Activated CD4-positive, alpha-beta memory T cell treated with anti-CD3 and anti-CD28 coated beads, Interleukin-2, amount 10 ng/mL, durations not matched to agents 7 days and 5 days (primary cell): ENCODE measurements at regions not wholly inside any gene's neighbourhood (a gene's known extent, or its start where the extent isn't known, plus 50 kb on each side); places are given as distances from the start of the nearest gene placed in this dataset.

Experiments used
- CTCF ChIA-PET: fragments of 350-600 bp; sonication (Branson Sonifier 250); formaldehyde crosslinking; loops from one replicate; lab custom pipeline; 2021; ENCODE audit warnings: antibody characterized with exemption, inconsistent platforms; lab: Charles Lee
- POLR2A ChIA-PET: fragments of 350-600 bp; sonication (Branson Sonifier 250); formaldehyde crosslinking; loops from one replicate; lab custom pipeline; 2021; ENCODE audit warnings: antibody characterized with exemption; lab: Charles Lee
- DNase-seq: peaks from one replicate; pipeline ENCODE4 v3.0.0-alpha.2; 2020
- H3K27ac Mint-ChIP-seq: one replicate; pipeline ENCODE4 v1.8.0; 2021; ENCODE audit warnings: mild to moderate bottlenecking, mixed read lengths
- H3K27me3 Mint-ChIP-seq: one replicate; pipeline ENCODE4 v1.8.0; 2021; ENCODE audit warnings: mixed read lengths
- H3K36me3 Mint-ChIP-seq: one replicate; pipeline ENCODE4 v1.8.0; 2021; ENCODE audit warnings: low read depth, mixed read lengths
- H3K4me1 Mint-ChIP-seq: one replicate; pipeline ENCODE4 v1.8.0; 2021; ENCODE audit warnings: mixed read lengths
- H3K4me3 Mint-ChIP-seq: one replicate; pipeline ENCODE4 v1.8.0; 2021; ENCODE audit warnings: mild to moderate bottlenecking, mixed read lengths
- H3K9me3 Mint-ChIP-seq: one replicate; pipeline ENCODE4 v1.8.0; 2021; ENCODE audit warnings: mixed read lengths

DNA sequence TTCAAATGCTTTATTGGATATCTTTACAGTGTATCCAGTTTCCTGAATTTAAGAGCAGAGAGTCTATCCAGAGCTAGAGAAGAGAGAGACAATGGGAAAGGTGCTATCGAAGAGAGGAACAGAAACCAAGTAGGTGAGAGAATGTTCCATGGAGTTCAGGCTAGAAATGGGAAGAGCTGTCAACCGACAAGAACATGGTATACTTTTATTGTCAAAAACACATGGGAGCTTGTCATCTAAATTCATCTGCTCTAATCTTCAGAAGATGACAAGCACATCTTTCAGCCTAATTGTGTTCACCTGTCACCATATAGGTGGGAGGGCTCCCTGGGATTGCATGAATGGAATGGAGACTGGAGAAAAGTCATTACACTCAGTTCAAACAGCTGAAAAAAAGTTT, 690.4 kb upstream of the LRATD1 start:
- Mint-ChIP-seq H3K27me3 (no peaks in the 10 kb centered on the region), H3K27ac (no peak overlapping the region), H3K36me3 (no peaks in the 10 kb centered on the region), H3K4me1 (no peaks in the 10 kb centered on the region), H3K9me3 (peaks cover 9% of the 10 kb centered on the region), H3K4me3 (no peak overlapping the region)
- CTCF ChIA-PET: interaction anchor here (0.5 kb wide), 1 partner anchor 51 kb away, joined by 3 read pairs; no protein-coding TSS in a partner anchor
- no peak for DNase-seq
- POLR2A ChIA-PET: no interaction called here

DNA sequence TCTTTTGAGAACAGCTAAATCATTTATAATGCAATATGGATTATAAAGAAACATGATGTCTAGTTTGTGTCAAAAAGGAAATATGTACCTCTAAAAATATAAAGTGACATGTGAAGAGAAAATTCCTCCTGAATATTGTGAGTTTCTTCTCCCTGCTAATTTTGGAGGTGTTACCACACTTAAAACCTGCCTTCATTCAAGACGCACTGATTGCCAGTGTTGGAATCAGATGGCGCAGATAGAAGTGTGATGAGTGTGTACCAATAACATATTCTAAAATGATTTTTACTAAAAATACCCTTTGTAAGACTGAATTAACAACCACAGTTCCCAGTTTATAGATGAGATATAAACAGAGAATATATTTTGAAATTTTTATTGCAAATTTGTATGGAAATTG, 681.8 kb upstream of the LRATD1 start:
- H3K9me3 Mint-ChIP-seq: peaks cover 4% of the 10 kb centered on the region
- POLR2A ChIA-PET: no interaction called here
- DNase-seq: no peak
- H3K4me1 Mint-ChIP-seq: no peaks in the 10 kb centered on the region
- CTCF ChIA-PET: no interaction called here
- H3K27me3 Mint-ChIP-seq: no peaks in the 10 kb centered on the region
- no peak overlapping the region for H3K4me3 Mint-ChIP-seq
- no peak overlapping the region for H3K27ac Mint-ChIP-seq
- no peaks in the 10 kb centered on the region for H3K36me3 Mint-ChIP-seq

GRCh38 chr2:13968811-13969210, 663.7 kb upstream of the LRATD1 start:
- ChIA-PET CTCF (no interaction called here), POLR2A (no interaction called here)
- DNase-seq: no peak
- H3K9me3 Mint-ChIP-seq: peaks cover 5% of the 10 kb centered on the region
- H3K4me3 Mint-ChIP-seq: no peak overlapping the region
- H3K36me3 Mint-ChIP-seq: no peaks in the 10 kb centered on the region
- no peak overlapping the region for H3K27ac Mint-ChIP-seq
- no peaks in the 10 kb centered on the region for H3K27me3 Mint-ChIP-seq
- H3K4me1 Mint-ChIP-seq: no peaks in the 10 kb centered on the region

DNA sequence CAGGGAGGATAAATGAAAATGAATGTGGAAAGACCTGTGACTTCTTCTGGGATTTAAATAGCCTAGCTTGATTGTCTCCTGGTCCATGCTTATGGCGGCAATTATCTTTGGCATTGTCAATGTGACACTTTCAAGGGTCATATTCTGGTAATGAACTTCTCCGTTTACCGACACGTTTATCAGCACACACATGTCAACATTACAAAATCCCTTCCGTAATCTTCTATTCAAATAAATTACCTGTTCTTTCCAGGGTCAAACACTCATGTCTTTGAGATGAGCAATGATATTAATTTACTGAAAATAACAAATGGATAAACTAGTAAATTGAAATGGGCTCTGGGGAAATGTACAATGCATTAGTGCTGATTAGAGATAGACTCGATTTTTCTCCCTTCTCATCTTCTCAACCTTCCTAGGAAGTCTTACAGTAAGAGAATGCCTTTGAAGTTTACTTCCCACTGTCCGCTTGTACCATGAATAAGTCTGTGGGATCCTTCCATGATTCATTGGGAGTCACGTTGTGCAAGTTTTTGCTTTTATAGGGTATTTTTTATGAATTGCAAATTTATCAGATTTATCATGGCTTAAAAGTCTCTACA, 646.3 kb upstream of the LRATD1 start:
- Mint-ChIP-seq H3K27me3 (no peaks in the 10 kb centered on the region), H3K36me3 (no peaks in the 10 kb centered on the region), H3K9me3 (peaks cover 15% of the 10 kb centered on the region), H3K27ac (no peak overlapping the region), H3K4me3 (no peak overlapping the region), H3K4me1 (no peaks in the 10 kb centered on the region)
- CTCF ChIA-PET: no interaction called here
- no peak for DNase-seq
- POLR2A ChIA-PET: no interaction called here

DNA sequence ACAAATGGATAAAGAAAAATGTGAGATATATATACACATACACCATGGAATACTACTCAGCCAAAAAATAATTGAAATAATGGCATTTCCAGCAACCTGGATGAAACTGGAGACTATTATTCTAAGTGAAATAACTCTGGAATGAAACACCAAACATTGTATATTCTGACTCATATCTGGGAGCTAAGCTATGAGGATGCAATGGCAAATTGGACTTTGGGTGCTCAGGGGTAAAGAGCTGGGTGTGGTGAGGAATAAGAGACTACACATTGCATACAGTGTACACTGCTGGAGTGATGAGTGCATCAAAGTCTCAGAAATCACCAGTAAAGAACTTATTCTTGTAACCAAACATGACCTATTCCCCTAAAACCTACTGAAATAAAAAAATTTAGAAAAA, 636.0 kb upstream of the LRATD1 start:
- H3K27me3 Mint-ChIP-seq: no peaks in the 10 kb centered on the region
- H3K9me3 Mint-ChIP-seq: peaks cover 18% of the 10 kb centered on the region
- DNase-seq: no peak
- no peak overlapping the region for H3K4me3 Mint-ChIP-seq
- ChIA-PET POLR2A (no interaction called here), CTCF (no interaction called here)
- H3K27ac Mint-ChIP-seq: no peak overlapping the region
- H3K36me3 Mint-ChIP-seq: no peaks in the 10 kb centered on the region
- H3K4me1 Mint-ChIP-seq: no peaks in the 10 kb centered on the region

DNA sequence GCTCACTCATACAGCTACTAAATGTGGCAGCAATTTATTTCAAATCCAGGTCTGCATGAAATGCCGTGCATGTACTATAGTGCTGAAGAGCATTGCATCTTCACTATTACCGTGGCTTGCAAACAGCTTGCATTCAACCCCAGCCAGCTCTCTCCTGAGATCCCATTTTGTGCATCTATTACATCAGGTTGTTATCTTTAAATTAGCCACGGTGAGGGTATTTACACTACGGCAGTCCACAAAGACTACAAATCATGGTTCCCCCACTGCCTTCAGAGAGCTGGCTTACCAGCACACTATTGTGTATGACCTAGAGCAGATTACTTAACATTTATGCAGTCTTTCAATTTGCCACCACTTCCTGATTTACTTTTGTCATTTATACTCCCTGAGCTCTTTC, 621.3 kb upstream of the LRATD1 start:
- Mint-ChIP-seq H3K36me3 (no peaks in the 10 kb centered on the region), H3K4me3 (no peak overlapping the region), H3K27me3 (no peaks in the 10 kb centered on the region), H3K27ac (no peak overlapping the region), H3K4me1 (no peaks in the 10 kb centered on the region), H3K9me3 (peaks cover 6% of the 10 kb centered on the region)
- ChIA-PET POLR2A (no interaction called here), CTCF (no interaction called here)
- DNase-seq: no peak

GRCh38 chr2:14015113-14015630, 617.3 kb upstream of the LRATD1 start:
- peaks cover 7% of the 10 kb centered on the region for H3K9me3 Mint-ChIP-seq
- no peak overlapping the region for H3K27ac Mint-ChIP-seq
- no peaks in the 10 kb centered on the region for H3K27me3 Mint-ChIP-seq
- no peak for DNase-seq
- CTCF ChIA-PET: no interaction called here
- POLR2A ChIA-PET: no interaction called here
- H3K4me3 Mint-ChIP-seq: no peak overlapping the region
- no peaks in the 10 kb centered on the region for H3K4me1 Mint-ChIP-seq
- H3K36me3 Mint-ChIP-seq: no peaks in the 10 kb centered on the region

DNA sequence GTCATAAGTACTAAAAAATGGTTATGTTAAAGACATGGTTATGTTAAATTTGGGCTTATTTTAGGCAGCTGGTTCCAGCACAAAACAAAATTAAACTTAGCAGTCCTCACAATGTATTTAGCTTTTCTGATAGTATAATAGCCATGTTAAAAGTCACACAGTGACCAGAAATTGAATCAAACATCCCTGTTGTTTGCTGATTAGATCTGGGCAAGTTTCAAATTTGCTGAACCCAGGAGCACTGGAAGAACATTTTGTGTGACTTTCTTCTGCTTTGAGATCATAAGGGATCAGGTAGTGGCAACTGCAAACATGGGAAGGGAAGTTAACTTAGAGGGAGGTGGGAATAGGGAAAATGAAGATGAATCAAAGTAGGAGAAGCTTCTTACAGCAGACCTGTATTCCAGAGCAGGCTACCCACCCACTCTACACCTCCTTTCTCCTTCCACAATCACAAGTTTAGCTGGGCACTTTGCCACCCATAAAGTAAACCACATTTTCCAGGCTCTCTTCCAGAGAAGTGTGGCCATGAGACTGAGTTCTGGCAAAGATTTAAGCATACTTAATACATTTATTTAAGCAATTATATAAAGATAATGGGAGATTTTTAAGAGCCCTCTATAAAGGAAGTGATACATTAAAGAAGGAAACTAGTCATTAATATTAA, 616.1 kb upstream of the LRATD1 start:
- POLR2A ChIA-PET: no interaction called here
- Mint-ChIP-seq H3K27ac (no peak overlapping the region), H3K27me3 (no peaks in the 10 kb centered on the region), H3K4me3 (no peak overlapping the region), H3K4me1 (no peaks in the 10 kb centered on the region), H3K9me3 (peaks cover 4% of the 10 kb centered on the region), H3K36me3 (no peaks in the 10 kb centered on the region)
- DNase-seq: no peak
- CTCF ChIA-PET: no interaction called here

DNA sequence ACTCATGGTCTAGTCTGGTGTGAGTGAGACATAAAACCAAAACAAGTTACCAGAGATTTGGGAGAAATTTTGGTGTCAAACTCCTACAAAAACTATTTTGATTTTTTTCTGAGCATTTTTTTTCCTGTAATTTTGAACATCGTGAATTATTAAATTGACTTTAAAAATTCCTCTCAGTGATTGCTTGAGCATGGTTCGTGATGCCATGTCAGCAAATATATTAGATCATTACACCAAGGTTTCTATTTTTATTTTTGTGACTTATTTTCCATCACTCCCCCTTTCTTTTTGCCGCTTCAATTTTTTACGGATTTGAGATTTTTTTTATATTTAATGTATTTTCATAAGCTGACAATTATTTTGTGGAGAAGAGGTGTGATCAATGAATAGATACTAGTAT, 613.9 kb upstream of the LRATD1 start:
- POLR2A ChIA-PET: no interaction called here
- peaks cover 6% of the 10 kb centered on the region for H3K9me3 Mint-ChIP-seq
- no peaks in the 10 kb centered on the region for H3K4me1 Mint-ChIP-seq
- CTCF ChIA-PET: no interaction called here
- DNase-seq: no peak
- H3K27ac Mint-ChIP-seq: no peak overlapping the region
- H3K4me3 Mint-ChIP-seq: no peak overlapping the region
- no peaks in the 10 kb centered on the region for H3K36me3 Mint-ChIP-seq
- no peaks in the 10 kb centered on the region for H3K27me3 Mint-ChIP-seq

- ChIA-PET POLR2A (no interaction called here), CTCF (no interaction called here)
- no peaks in the 10 kb centered on the region for H3K27me3 Mint-ChIP-seq
- H3K9me3 Mint-ChIP-seq: peaks cover 3% of the 10 kb centered on the region
- H3K36me3 Mint-ChIP-seq: no peaks in the 10 kb centered on the region
- DNase-seq: no peak
- no peaks in the 10 kb centered on the region for H3K4me1 Mint-ChIP-seq
- no peak overlapping the region for H3K4me3 Mint-ChIP-seq
- H3K27ac Mint-ChIP-seq: no peak overlapping the region
Observed at GRCh38 chr2:14023558-14023957, 609.0 kb upstream of the LRATD1 start.

GRCh38 chr2:14039134-14039533, 593.4 kb upstream of the LRATD1 start:
- H3K4me3 Mint-ChIP-seq: no peak overlapping the region
- H3K4me1 Mint-ChIP-seq: no peaks in the 10 kb centered on the region
- no peaks in the 10 kb centered on the region for H3K27me3 Mint-ChIP-seq
- ChIA-PET POLR2A (no interaction called here), CTCF (no interaction called here)
- DNase-seq: no peak
- no peak overlapping the region for H3K27ac Mint-ChIP-seq
- H3K9me3 Mint-ChIP-seq: peaks cover 11% of the 10 kb centered on the region
- no peaks in the 10 kb centered on the region for H3K36me3 Mint-ChIP-seq

- POLR2A ChIA-PET: no interaction called here
- DNase-seq: no peak
- no peaks in the 10 kb centered on the region for H3K27me3 Mint-ChIP-seq
- no peaks in the 10 kb centered on the region for H3K4me1 Mint-ChIP-seq
- no peak overlapping the region for H3K4me3 Mint-ChIP-seq
- no peak overlapping the region for H3K27ac Mint-ChIP-seq
- peaks cover 7% of the 10 kb centered on the region for H3K9me3 Mint-ChIP-seq
- H3K36me3 Mint-ChIP-seq: no peaks in the 10 kb centered on the region
- CTCF ChIA-PET: no interaction called here
Observed at GRCh38 chr2:14047491-14047890, 585.0 kb upstream of the LRATD1 start.

GRCh38 chr2:14051401-14051800, 581.1 kb upstream of the LRATD1 start:
- H3K27me3 Mint-ChIP-seq: no peaks in the 10 kb centered on the region
- H3K27ac Mint-ChIP-seq: no peak overlapping the region
- CTCF ChIA-PET: no interaction called here
- no peaks in the 10 kb centered on the region for H3K4me1 Mint-ChIP-seq
- no peak overlapping the region for H3K4me3 Mint-ChIP-seq
- peaks cover 3% of the 10 kb centered on the region for H3K9me3 Mint-ChIP-seq
- POLR2A ChIA-PET: no interaction called here
- H3K36me3 Mint-ChIP-seq: no peaks in the 10 kb centered on the region
- no peak for DNase-seq

DNA sequence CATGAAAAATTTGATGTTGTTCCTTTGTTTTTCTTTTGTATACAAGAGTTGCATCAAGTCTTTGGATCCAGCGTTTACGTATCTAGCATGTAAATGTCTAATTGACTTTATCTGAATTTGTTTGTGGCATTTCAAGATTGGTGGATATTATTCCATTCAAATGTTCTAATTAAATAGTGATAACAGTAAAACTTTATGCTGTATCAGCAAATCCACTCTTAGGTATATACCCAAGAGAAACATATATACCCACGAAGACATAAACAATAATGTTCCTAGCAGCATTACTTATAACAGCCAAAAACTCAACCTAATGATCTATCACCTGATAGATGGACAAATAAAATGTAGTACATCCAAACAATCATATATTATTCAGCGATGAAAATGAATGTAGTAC, 579.4 kb upstream of the LRATD1 start:
- no peaks in the 10 kb centered on the region for H3K27me3 Mint-ChIP-seq
- no peaks in the 10 kb centered on the region for H3K4me1 Mint-ChIP-seq
- ChIA-PET CTCF (no interaction called here), POLR2A (no interaction called here)
- DNase-seq: no peak
- H3K9me3 Mint-ChIP-seq: peaks cover 7% of the 10 kb centered on the region
- H3K27ac Mint-ChIP-seq: no peak overlapping the region
- no peak overlapping the region for H3K4me3 Mint-ChIP-seq
- H3K36me3 Mint-ChIP-seq: no peaks in the 10 kb centered on the region
